Spleen (tissue), 3 donors: ENCODE measurements at regions not wholly inside any gene's neighbourhood (a gene's known extent, or its start where the extent isn't known, plus 50 kb on each side); places are given as distances from the start of the nearest gene placed in this dataset.

Experiments
- POLR2A ChIP-seq, 3 donors: fragments of 450-650 bp; IDR thresholded peaks; one replicate each; pipeline ENCODE4 v1.5.1; 2017; ENCODE audit warnings: antibody characterized with exemption in 3 of 3, mild to moderate bottlenecking in 1 of 3
- POLR2AphosphoS5 ChIP-seq, 3 donors: sonication (generic); formaldehyde crosslinking; IDR thresholded peaks; one replicate each; pipeline ENCODE4 v1.5.1; 2017; ENCODE audit warnings: antibody characterized with exemption in 3 of 3

GRCh38 chr3:75863130-75863529, 77.8 kb upstream of the ZNF717 start:
- TF ChIP-seq POLR2AphosphoS5 (IDR thresholded peaks at IDR 0.05) (no peak), POLR2A (IDR thresholded peaks at IDR 0.05) (no peak)
